Caco-2 (cell line): ENCODE measurements at regions not wholly inside any gene's neighbourhood (a gene's known extent, or its start where the extent isn't known, plus 50 kb on each side); places are given as distances from the start of the nearest gene placed in this dataset.

Source experiments
- BruUV-seq: library from RNA; stranded (reverse); fragments of 400-500 nt; replicated peaks from 2 replicates; lab custom pipeline; 2021; lab: Mats Ljungman, UMichigan
- CTCF ChIA-PET: fragments of 300-600 bp; sonication (Branson Sonifier 250); formaldehyde crosslinking; loops from one replicate; lab custom pipeline; 2022; ENCODE audit warnings: antibody characterized with exemption; lab: Charles Lee
- POLR2A ChIA-PET: fragments of 300-600 bp; sonication (Branson Sonifier 250); formaldehyde crosslinking; loops from one replicate; lab custom pipeline; 2022; ENCODE audit warnings: antibody characterized with exemption; lab: Charles Lee
- DNase-seq, 2 experiments: peaks; one replicate each; pipeline versions ENCODE4 v3.0.0 to v3.0.0-alpha.2; 2020 to 2022
- H3K27me3 ChIP-seq: replicated peaks from 2 replicates; pipeline ENCODE4 v1.6.0; 2011; ENCODE audit warnings: low read length; ENCODE audit not compliant: control insufficient read depth, insufficient read depth
- H3K36me3 ChIP-seq: 2 replicates; pipeline ENCODE4 v1.5.1; 2011; ENCODE audit warnings: low read length; ENCODE audit not compliant: control insufficient read depth, insufficient read depth
- H3K4me1 ChIP-seq: fragments of 250-450 bp; sonication (Bioruptor Pico); 2 replicates; pipeline ENCODE4 v1.5.1; 2020; ENCODE audit warnings: mild to moderate bottlenecking
- H3K4me3 ChIP-seq: 2 replicates; pipeline ENCODE4 v1.5.1; 2011; ENCODE audit warnings: low read depth, mild to moderate bottlenecking, control low read depth, low read length
- H3K9me3 ChIP-seq: fragments of 250-450 bp; sonication (Bioruptor Pico); 2 replicates; pipeline ENCODE4 v1.5.1; 2020; ENCODE audit warnings: mild to moderate bottlenecking, moderate library complexity
- H3K27ac Mint-ChIP-seq: one replicate; pipeline ENCODE4 v1.8.0; 2022; ENCODE audit warnings: mixed read lengths; ENCODE audit not compliant: unreplicated experiment
- H3K27me3 Mint-ChIP-seq: one replicate; pipeline ENCODE4 v1.8.0; 2022; ENCODE audit warnings: mixed read lengths; ENCODE audit not compliant: insufficient read depth, unreplicated experiment
- H3K36me3 Mint-ChIP-seq: one replicate; pipeline ENCODE4 v1.8.0; 2022; ENCODE audit warnings: mild to moderate bottlenecking, mixed read lengths; ENCODE audit not compliant: insufficient read depth, unreplicated experiment
- H3K4me1 Mint-ChIP-seq: one replicate; pipeline ENCODE4 v1.8.0; 2022; ENCODE audit warnings: low read depth, mixed read lengths; ENCODE audit not compliant: unreplicated experiment
- H3K4me3 Mint-ChIP-seq: one replicate; pipeline ENCODE4 v1.8.0; 2022; ENCODE audit warnings: mild to moderate bottlenecking, moderate library complexity, mixed read lengths; ENCODE audit not compliant: unreplicated experiment
- H3K9me3 Mint-ChIP-seq: one replicate; pipeline ENCODE4 v1.8.0; 2022; ENCODE audit warnings: mixed read lengths; ENCODE audit not compliant: unreplicated experiment
- CTCF ChIP-seq, 2 experiments: fragments of 200-600 bp in 1 of 2; IDR thresholded peaks; 1 replicate in 1 of 2; 2 replicates in 1 of 2; pipeline versions ENCODE4 v1.5.1 to v1.8.0; 2011 to 2022; ENCODE audit warnings: antibody characterized with exemption in 1 of 2, control low read depth in 1 of 2, inconsistent platforms in 1 of 2, low read depth in 1 of 2, low read length in 1 of 2, mild to moderate bottlenecking in 1 of 2, moderate library complexity in 1 of 2; ENCODE audit not compliant: insufficient read depth in 1 of 2, severe bottlenecking in 1 of 2, unreplicated experiment in 1 of 2
- intact Hi-C: fragments of 100-400 bp; cut with micrococcal nuclease; formaldehyde crosslinking; loops from one replicate; pipeline ENCODE4 v1.10.0; 2022; ENCODE audit not compliant: unreplicated experiment

GRCh38 chr13:90770334-90770733 lies 577.2 kb upstream of the MIR17HG start:
- H3K4me1 Mint-ChIP-seq, result no peaks in the 10 kb centered on the region
- Histone ChIP-seq H3K4me3 (no peak overlapping the region), H3K4me1 (no peaks in the 10 kb centered on the region), H3K9me3 (no peaks in the 10 kb centered on the region), H3K36me3 (no peaks in the 10 kb centered on the region), H3K27me3 (no peaks in the 10 kb centered on the region)
- H3K27me3 Mint-ChIP-seq, result no peaks in the 10 kb centered on the region
- H3K4me3 Mint-ChIP-seq, result no peak overlapping the region
- no peak overlapping the region for H3K27ac Mint-ChIP-seq
- no peak for DNase-seq
- POLR2A ChIA-PET, result no interaction called here
- no peaks in the 10 kb centered on the region for H3K9me3 Mint-ChIP-seq
- TF ChIP-seq CTCF (IDR thresholded peaks at IDR 0.05; ENCODE audit: insufficient read depth in 1 of 2, low read depth in 1 of 2, low read length in 1 of 2, severe bottlenecking in 1 of 2, unreplicated experiment in 1 of 2), result no peak
- CTCF ChIA-PET, result no interaction called here
- intact Hi-C loops, result no loop called here
- H3K36me3 Mint-ChIP-seq, result no peaks in the 10 kb centered on the region
- no TSS peak for BruUV-seq

- ChIA-PET POLR2A (no interaction called here), CTCF (no interaction called here)
- H3K4me1 Mint-ChIP-seq, result no peaks in the 10 kb centered on the region
- Histone ChIP-seq H3K27me3 (no peaks in the 10 kb centered on the region), H3K4me3 (no peak overlapping the region), H3K4me1 (no peaks in the 10 kb centered on the region), H3K36me3 (no peaks in the 10 kb centered on the region), H3K9me3 (no peaks in the 10 kb centered on the region)
- no peak for TF ChIP-seq CTCF (IDR thresholded peaks at IDR 0.05; ENCODE audit: insufficient read depth in 1 of 2, low read depth in 1 of 2, low read length in 1 of 2, severe bottlenecking in 1 of 2, unreplicated experiment in 1 of 2)
- no peak overlapping the region for H3K27ac Mint-ChIP-seq
- intact Hi-C loops, result no loop called here
- H3K9me3 Mint-ChIP-seq, result no peaks in the 10 kb centered on the region
- DNase-seq, result no peak
- H3K4me3 Mint-ChIP-seq, result no peak overlapping the region
- H3K36me3 Mint-ChIP-seq, result no peaks in the 10 kb centered on the region
- H3K27me3 Mint-ChIP-seq, result no peaks in the 10 kb centered on the region
- BruUV-seq, result no TSS peak
These were observed 573.8 kb upstream of the MIR17HG start for GRCh38 chr13:90773681-90774080.

GRCh38 chr13:90776051-90776748 lies 571.3 kb upstream of the MIR17HG start:
- no peaks in the 10 kb centered on the region for H3K9me3 Mint-ChIP-seq
- no peaks in the 10 kb centered on the region for H3K36me3 Mint-ChIP-seq
- ChIA-PET POLR2A (no interaction called here), CTCF (no interaction called here)
- H3K4me3 Mint-ChIP-seq, result no peak overlapping the region
- DNase-seq, result no peak
- no peak for TF ChIP-seq CTCF (IDR thresholded peaks at IDR 0.05; ENCODE audit: insufficient read depth in 1 of 2, low read depth in 1 of 2, low read length in 1 of 2, severe bottlenecking in 1 of 2, unreplicated experiment in 1 of 2)
- H3K27me3 Mint-ChIP-seq, result no peaks in the 10 kb centered on the region
- H3K4me1 Mint-ChIP-seq, result no peaks in the 10 kb centered on the region
- intact Hi-C loops, result no loop called here
- H3K4me3 ChIP-seq, result no peak overlapping the region
- no peak overlapping the region for H3K27ac Mint-ChIP-seq
- H3K9me3 ChIP-seq, result no peaks in the 10 kb centered on the region
- no TSS peak for BruUV-seq
- H3K27me3 ChIP-seq, result no peaks in the 10 kb centered on the region
- H3K36me3 ChIP-seq, result no peaks in the 10 kb centered on the region
- no peaks in the 10 kb centered on the region for H3K4me1 ChIP-seq
